A549 (cell line): ENCODE measurements at regions not wholly inside any gene's neighbourhood (a gene's known extent, or its start where the extent isn't known, plus 50 kb on each side); places are given as distances from the start of the nearest gene placed in this dataset.

Experiments
- ATAC-seq, 2 experiments: fragments of 200-7000 bp in 1 of 2; fragments of >200 bp in 1 of 2; cut with Nextera tagmentation in 1 of 2; cut with Tn5 transposase in 1 of 2; 3 replicates each; pipeline versions ENCODE4 v1.8.0 to v1.9.1; 2018 to 2020; ENCODE audit warnings: mild to moderate bottlenecking in 1 of 2, moderate library complexity in 1 of 2
- CTCF ChIA-PET: fragments of 300-600 bp; sonication (Branson Sonifier 250); formaldehyde crosslinking; extraction: SDS; loops from one replicate; lab custom pipeline; 2021; ENCODE audit warnings: antibody characterized with exemption, inconsistent platforms; lab: Yijun Ruan, JAX
- POLR2A ChIA-PET: fragments of 350-600 bp; formaldehyde crosslinking; extraction: SDS; loops from one replicate; lab custom pipeline; 2021; ENCODE audit warnings: antibody characterized with exemption, inconsistent platforms; lab: Yijun Ruan, JAX
- DNase-seq, 2 experiments: peaks; one replicate each; pipeline versions ENCODE4 v3.0.0 to v3.0.0-alpha.2; 2011 to 2016; ENCODE audit warnings: low read depth in 1 of 2, low spot score in 1 of 2
- FAIRE-seq: peaks from 2 replicates; lab custom pipeline; 2011; peaks lifted over from hg19 to GRCh38; lab: Jason Lieb, UNC
- H3K27ac ChIP-seq, 2 experiments: fragments of >200 bp; sonication (Bioruptor Twin); formaldehyde crosslinking; 3 replicates each; pipeline ENCODE4 v1.5.1; 2016 to 2017
- H3K4me1 ChIP-seq: fragments of >200 bp; sonication (Bioruptor Twin); formaldehyde crosslinking; 3 replicates; pipeline ENCODE4 v1.6.1; 2016
- H3K4me2 ChIP-seq: fragments of >200 bp; sonication (Bioruptor Twin); formaldehyde crosslinking; 3 replicates; pipeline ENCODE4 v1.6.1; 2016
- H3K4me3 ChIP-seq: fragments of >200 bp; sonication (Bioruptor Twin); formaldehyde crosslinking; 3 replicates; pipeline ENCODE4 v1.5.1; 2016
- H3K9me3 ChIP-seq: fragments of >200 bp; sonication (Bioruptor Twin); formaldehyde crosslinking; 3 replicates; pipeline ENCODE4 v1.6.1; 2016
- CEBPB ChIP-seq, 2 experiments: fragments of >200 bp in 1 of 2; sonication (Bioruptor Twin) in 1 of 2; formaldehyde crosslinking in 1 of 2; IDR thresholded peaks; 2 replicates each; pipeline ENCODE4 v1.6.1; 2012 to 2016
- EHMT2 ChIP-seq: fragments of 200-600 bp; sonication (generic); IDR thresholded peaks from 2 replicates; pipeline ENCODE4 v1.6.1; 2016; ENCODE audit warnings: antibody characterized with exemption, low read depth, mild to moderate bottlenecking, moderate library complexity
- EP300 ChIP-seq, 2 experiments: fragments of >200 bp; sonication (Bioruptor Twin); formaldehyde crosslinking; IDR thresholded peaks; 2 replicates in 1 of 2; 3 replicates in 1 of 2; pipeline ENCODE4 v1.6.1; 2016 to 2017
- FOXS1 ChIP-seq: fragments of 250-450 bp; sonication (Bioruptor Pico); IDR thresholded peaks from 2 replicates; pipeline ENCODE4 v1.5.0; 2020; ENCODE audit warnings: mild to moderate bottlenecking, moderate library complexity
- GATA3 ChIP-seq: IDR thresholded peaks from 2 replicates; pipeline ENCODE4 v1.6.1; 2012; ENCODE audit warnings: borderline replicate concordance
- HEYL ChIP-seq: fragments of 250-450 bp; sonication (Bioruptor Pico); IDR thresholded peaks from 2 replicates; pipeline ENCODE4 v1.8.0; 2021; ENCODE audit warnings: mild to moderate bottlenecking, moderate library complexity
- HOXB13 ChIP-seq: fragments of 250-450 bp; sonication (Bioruptor Pico); IDR thresholded peaks from 2 replicates; pipeline ENCODE4 v1.5.0; 2020; ENCODE audit warnings: low read depth, mild to moderate bottlenecking, moderate library complexity
- HOXB5 ChIP-seq: fragments of 250-450 bp; sonication (Bioruptor Pico); IDR thresholded peaks from 2 replicates; pipeline ENCODE4 v1.5.0; 2020; ENCODE audit warnings: mild to moderate bottlenecking, moderate library complexity
- JUN ChIP-seq, 2 experiments: fragments of >200 bp; sonication (Bioruptor Twin); formaldehyde crosslinking; IDR thresholded peaks; 2 replicates in 1 of 2; 3 replicates in 1 of 2; pipeline ENCODE4 v1.6.1; 2016 to 2017
- JUNB ChIP-seq: fragments of >200 bp; sonication (Bioruptor Twin); formaldehyde crosslinking; IDR thresholded peaks from 2 replicates; pipeline ENCODE4 v1.6.1; 2016
- KDM5A ChIP-seq: fragments of 200-600 bp; sonication (generic); IDR thresholded peaks from 2 replicates; pipeline ENCODE4 v1.6.1; 2016; ENCODE audit warnings: antibody characterized with exemption, mild to moderate bottlenecking
- MAFK ChIP-seq: fragments of 450-650 bp; IDR thresholded peaks from 2 replicates; pipeline ENCODE4 v1.6.1; 2014; ENCODE audit not compliant: partially characterized antibody
- MYC ChIP-seq: IDR thresholded peaks from 2 replicates; pipeline ENCODE4 v1.6.1; 2012; ENCODE audit warnings: mild to moderate bottlenecking, inconsistent platforms, low read length, improper control_type of control experiment, borderline replicate concordance
- NPAS2 ChIP-seq: fragments of 250-450 bp; sonication (Bioruptor Pico); IDR thresholded peaks from 2 replicates; pipeline ENCODE4 v1.8.0; 2022; ENCODE audit warnings: mild to moderate bottlenecking, moderate library complexity, borderline replicate concordance
- REST ChIP-seq: fragments of 200-600 bp; sonication (generic); IDR thresholded peaks from 2 replicates; pipeline ENCODE4 v1.6.1; 2016; ENCODE audit warnings: antibody characterized with exemption, mild to moderate bottlenecking, moderate library complexity
- RNF2 ChIP-seq: fragments of 200-600 bp; sonication (generic); IDR thresholded peaks from 2 replicates; pipeline ENCODE4 v1.6.1; 2016; ENCODE audit warnings: low read depth, mild to moderate bottlenecking, antibody characterized with exemption, moderate library complexity, borderline replicate concordance
- SREBF2 ChIP-seq: fragments of 450-650 bp; IDR thresholded peaks from 2 replicates; pipeline ENCODE4 v1.6.1; 2014; ENCODE audit warnings: mild to moderate bottlenecking, moderate library complexity
- ZSCAN20 ChIP-seq: fragments of 250-450 bp; sonication (Bioruptor Pico); IDR thresholded peaks from 2 replicates; pipeline ENCODE4 v1.8.0; 2022; ENCODE audit warnings: mild to moderate bottlenecking, moderate library complexity
- WGBS: methylation state at CpG from one replicate; pipeline ENCODE4 v1.1.6; 2017; ENCODE audit errors: missing lambda C conversion rate; 5-methylcytosine and 5-hydroxymethylcytosine counted together
- TF ChIP-seq, protein P1 (sequence below): fragments of >200 bp; sonication (Bioruptor Twin); formaldehyde crosslinking; IDR thresholded peaks from 3 replicates; pipeline ENCODE4 v1.6.1; 2016
- TF ChIP-seq, protein P2 (sequence below): IDR thresholded peaks from 2 replicates; pipeline ENCODE4 v1.6.1; 2012
- TF ChIP-seq, protein P3 (sequence below): fragments of 450-650 bp; IDR thresholded peaks from 2 replicates; pipeline ENCODE4 v1.6.1; 2014; ENCODE audit warnings: antibody characterized with exemption

DNA sequence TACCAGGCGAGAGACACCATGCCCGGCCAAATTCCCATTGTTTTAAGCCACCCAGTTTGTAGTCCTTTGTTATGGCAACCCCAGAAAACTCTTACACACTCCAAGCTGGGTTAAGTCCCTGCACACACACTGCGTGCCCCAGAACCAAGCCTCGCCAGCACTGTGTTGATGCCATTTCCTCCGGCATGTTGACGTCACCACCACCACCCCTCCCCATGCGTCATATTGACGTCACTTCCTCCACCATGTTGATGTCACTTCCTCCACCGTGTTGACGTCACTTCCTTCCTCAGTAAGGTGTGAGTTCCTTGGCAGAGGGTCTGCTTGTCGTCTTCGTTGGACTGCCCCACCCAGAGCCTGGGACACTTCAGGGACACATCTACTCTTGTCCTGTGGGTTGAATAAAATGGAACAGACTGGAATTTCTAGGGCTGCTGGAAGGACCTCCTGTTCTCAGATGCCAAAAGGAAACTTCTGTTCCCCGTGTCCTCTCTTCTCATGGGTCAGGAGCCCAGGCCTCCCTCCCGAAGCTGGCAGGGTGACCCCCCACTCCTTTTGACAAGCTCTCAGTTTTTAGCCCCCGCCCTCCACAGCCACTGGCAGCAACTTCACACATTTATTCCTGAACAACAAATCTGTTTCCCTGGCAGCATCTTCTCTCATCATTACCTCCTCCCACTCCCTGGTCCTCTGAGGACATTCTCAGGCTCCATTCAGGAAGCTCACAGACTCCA is 643.3 kb downstream of the NPHP4 start:
- no peak overlapping the region for H3K4me2 ChIP-seq
- H3K9me3 ChIP-seq = no peaks in the 10 kb centered on the region
- DNase-seq (no peak), ATAC-seq (no peak), FAIRE-seq (no peak)
- ChIA-PET POLR2A (no interaction called here), CTCF (no interaction called here)
- no peak overlapping the region for H3K4me3 ChIP-seq
- TF ChIP-seq KDM5A = no peak
- TF ChIP-seq MYC = no peak
- TF ChIP-seq NPAS2 = no peak
- no peak for TF ChIP-seq HOXB13 (CRISPR knock-in tag)
- TF ChIP-seq, protein P1, sequence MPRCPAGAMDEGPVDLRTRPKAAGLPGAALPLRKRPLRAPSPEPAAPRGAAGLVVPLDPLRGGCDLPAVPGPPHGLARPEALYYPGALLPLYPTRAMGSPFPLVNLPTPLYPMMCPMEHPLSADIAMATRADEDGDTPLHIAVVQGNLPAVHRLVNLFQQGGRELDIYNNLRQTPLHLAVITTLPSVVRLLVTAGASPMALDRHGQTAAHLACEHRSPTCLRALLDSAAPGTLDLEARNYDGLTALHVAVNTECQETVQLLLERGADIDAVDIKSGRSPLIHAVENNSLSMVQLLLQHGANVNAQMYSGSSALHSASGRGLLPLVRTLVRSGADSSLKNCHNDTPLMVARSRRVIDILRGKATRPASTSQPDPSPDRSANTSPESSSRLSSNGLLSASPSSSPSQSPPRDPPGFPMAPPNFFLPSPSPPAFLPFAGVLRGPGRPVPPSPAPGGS = no peak
- no peak for TF ChIP-seq ZSCAN20
- TF ChIP-seq CEBPB (IDR thresholded peaks at IDR 0.05) = no peak
- no peak for TF ChIP-seq REST
- no peak for TF ChIP-seq EHMT2
- TF ChIP-seq MAFK = no peak
- TF ChIP-seq EP300 (IDR thresholded peaks at IDR 0.05) = no peak
- no peak overlapping the region for H3K27ac ChIP-seq
- 8% methylated on average over 13 of the region's 15 CpGs for WGBS
- no peaks in the 10 kb centered on the region for H3K4me1 ChIP-seq

GRCh38 chr1:5347726-5348125 is 644.5 kb downstream of the NPHP4 start:
- no peak for ATAC-seq
- no peak for DNase-seq
- FAIRE-seq = no peak
- Histone ChIP-seq H3K4me3 (no peak overlapping the region), H3K4me2 (no peak overlapping the region), H3K27ac (no peak overlapping the region), H3K9me3 (no peaks in the 10 kb centered on the region)
- CTCF ChIA-PET = no interaction called here
- WGBS = 5% methylated on average over 8 of the region's 8 CpGs
- no peak for TF ChIP-seq MAFK
- no peak for TF ChIP-seq JUN (IDR thresholded peaks at IDR 0.05)
- TF ChIP-seq GATA3 = no peak
- TF ChIP-seq, protein P1 = no peak
- no peak for TF ChIP-seq JUNB
- TF ChIP-seq, all 56 proteins: peak for 0
- POLR2A ChIA-PET = no interaction called here
- no peaks in the 10 kb centered on the region for H3K4me1 ChIP-seq

GRCh38 chr1:5345556-5345955 is 646.7 kb downstream of the NPHP4 start:
- H3K4me1 ChIP-seq = no peaks in the 10 kb centered on the region
- CTCF ChIA-PET = no interaction called here
- FAIRE-seq (no peak), DNase-seq (no peak), ATAC-seq (no peak)
- WGBS = 0% methylated on average over 6 of the region's 8 CpGs
- POLR2A ChIA-PET = no interaction called here
- TF ChIP-seq HOXB5 (CRISPR knock-in tag) (no peak), SREBF2 (no peak), KDM5A (no peak), FOXS1 (CRISPR knock-in tag) (no peak), NPAS2 (no peak), JUN (IDR thresholded peaks at IDR 0.05) (no peak), RNF2 (no peak), HEYL (CRISPR knock-in tag) (no peak)
- TF ChIP-seq, protein P2, sequence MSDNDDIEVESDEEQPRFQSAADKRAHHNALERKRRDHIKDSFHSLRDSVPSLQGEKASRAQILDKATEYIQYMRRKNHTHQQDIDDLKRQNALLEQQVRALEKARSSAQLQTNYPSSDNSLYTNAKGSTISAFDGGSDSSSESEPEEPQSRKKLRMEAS = no peak
- TF ChIP-seq, protein P3, sequence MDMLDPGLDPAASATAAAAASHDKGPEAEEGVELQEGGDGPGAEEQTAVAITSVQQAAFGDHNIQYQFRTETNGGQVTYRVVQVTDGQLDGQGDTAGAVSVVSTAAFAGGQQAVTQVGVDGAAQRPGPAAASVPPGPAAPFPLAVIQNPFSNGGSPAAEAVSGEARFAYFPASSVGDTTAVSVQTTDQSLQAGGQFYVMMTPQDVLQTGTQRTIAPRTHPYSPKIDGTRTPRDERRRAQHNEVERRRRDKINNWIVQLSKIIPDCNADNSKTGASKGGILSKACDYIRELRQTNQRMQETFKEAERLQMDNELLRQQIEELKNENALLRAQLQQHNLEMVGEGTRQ = no peak
- no peak overlapping the region for H3K4me3 ChIP-seq
- no peak overlapping the region for H3K4me2 ChIP-seq
- no peak overlapping the region for H3K27ac ChIP-seq
- no peaks in the 10 kb centered on the region for H3K9me3 ChIP-seq
